WTC11 (cell line): ENCODE measurements at regions not wholly inside any gene's neighbourhood (a gene's known extent, or its start where the extent isn't known, plus 50 kb on each side); places are given as distances from the start of the nearest gene placed in this dataset.

Experiments used
- CREM ChIP-seq: sonication (generic); formaldehyde crosslinking; IDR thresholded peaks from 2 replicates; pipeline ENCODE4 v1.8.1; 2022; ENCODE audit warnings: mild to moderate bottlenecking, missing genetic modification reagents, moderate library complexity
- FOXP1 ChIP-seq: sonication (generic); formaldehyde crosslinking; IDR thresholded peaks from 2 replicates; pipeline ENCODE4 v1.8.0; 2022; ENCODE audit warnings: missing genetic modification reagents, mild to moderate bottlenecking, moderate library complexity, borderline replicate concordance
- NR1H2 ChIP-seq: sonication (generic); formaldehyde crosslinking; IDR thresholded peaks from 2 replicates; pipeline ENCODE4 v1.9.0; 2021; ENCODE audit warnings: mild to moderate bottlenecking, moderate library complexity, missing genetic modification reagents
- RORB ChIP-seq: fragments of 250-450 bp; sonication (Bioruptor Pico); IDR thresholded peaks from 2 replicates; pipeline ENCODE4 v1.9.0; 2021; ENCODE audit warnings: mild to moderate bottlenecking
- TF ChIP-seq, protein P1 (sequence below): sonication (generic); formaldehyde crosslinking; IDR thresholded peaks from 2 replicates; pipeline ENCODE4 v1.8.0; 2023; ENCODE audit warnings: missing genetic modification reagents, mild to moderate bottlenecking, borderline replicate concordance
- TF ChIP-seq, protein P2 (sequence below): sonication (generic); formaldehyde crosslinking; conservative IDR thresholded peaks from 2 replicates; pipeline ENCODE4 v1.8.1; 2023; ENCODE audit warnings: mild to moderate bottlenecking, low read depth, missing genetic modification reagents, moderate library complexity
- TF ChIP-seq, protein P3 (sequence below): fragments of 250-450 bp; sonication (Bioruptor Pico); IDR thresholded peaks from 2 replicates; pipeline ENCODE4 v1.9.0; 2021; ENCODE audit warnings: mild to moderate bottlenecking, borderline replicate concordance
- TF ChIP-seq, protein P4 (sequence below): sonication (generic); formaldehyde crosslinking; IDR thresholded peaks from 2 replicates; pipeline ENCODE4 v1.8.1; 2023; ENCODE audit warnings: mild to moderate bottlenecking, missing genetic modification reagents, moderate library complexity
- TF ChIP-seq, protein P5 (sequence below): fragments of 250-450 bp; sonication (Bioruptor Pico); IDR thresholded peaks from 2 replicates; pipeline ENCODE4 v2.1.2; 2022; ENCODE audit warnings: mild to moderate bottlenecking, moderate library complexity
- TF ChIP-seq, protein P6 (sequence below): fragments of 200-600 bp; IDR thresholded peaks from 2 replicates; pipeline ENCODE4 v1.8.0; 2022; ENCODE audit warnings: antibody characterized with exemption
- TF ChIP-seq, protein P7 (sequence below): sonication (generic); formaldehyde crosslinking; IDR thresholded peaks from 2 replicates; pipeline ENCODE4 v1.8.0; 2022; ENCODE audit warnings: mild to moderate bottlenecking, missing genetic modification reagents

DNA sequence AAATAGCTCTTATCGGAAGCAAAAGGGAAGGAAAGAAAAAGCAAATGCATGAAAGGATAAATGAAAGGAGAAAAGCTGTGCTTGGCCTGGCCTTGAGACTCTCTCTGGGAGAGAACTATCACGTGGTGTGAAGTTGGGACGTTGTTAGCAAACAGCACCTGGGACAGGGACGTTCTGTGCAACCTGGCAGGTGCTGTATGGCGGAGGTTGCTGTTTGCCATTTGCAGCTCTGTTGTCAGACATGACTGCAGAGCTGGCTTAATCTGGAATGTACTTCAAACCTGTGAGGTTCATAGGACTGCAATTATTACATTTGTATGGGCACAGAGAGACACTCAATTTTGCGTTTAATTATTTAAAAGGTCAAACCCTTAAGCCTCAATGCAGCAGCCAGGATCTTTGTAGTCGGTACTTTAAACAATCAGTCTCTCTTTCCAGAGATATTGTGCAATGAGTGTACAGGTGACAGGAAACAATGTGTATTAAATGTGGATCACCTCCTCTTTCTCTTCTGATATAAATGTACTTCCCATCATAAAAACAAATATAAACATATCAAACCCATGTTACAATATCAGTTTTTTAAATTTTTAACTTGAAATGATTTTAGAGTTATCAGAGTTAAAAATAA lies 800.5 kb upstream of the KCND2 start (continued):
- TF ChIP-seq, protein P1, sequence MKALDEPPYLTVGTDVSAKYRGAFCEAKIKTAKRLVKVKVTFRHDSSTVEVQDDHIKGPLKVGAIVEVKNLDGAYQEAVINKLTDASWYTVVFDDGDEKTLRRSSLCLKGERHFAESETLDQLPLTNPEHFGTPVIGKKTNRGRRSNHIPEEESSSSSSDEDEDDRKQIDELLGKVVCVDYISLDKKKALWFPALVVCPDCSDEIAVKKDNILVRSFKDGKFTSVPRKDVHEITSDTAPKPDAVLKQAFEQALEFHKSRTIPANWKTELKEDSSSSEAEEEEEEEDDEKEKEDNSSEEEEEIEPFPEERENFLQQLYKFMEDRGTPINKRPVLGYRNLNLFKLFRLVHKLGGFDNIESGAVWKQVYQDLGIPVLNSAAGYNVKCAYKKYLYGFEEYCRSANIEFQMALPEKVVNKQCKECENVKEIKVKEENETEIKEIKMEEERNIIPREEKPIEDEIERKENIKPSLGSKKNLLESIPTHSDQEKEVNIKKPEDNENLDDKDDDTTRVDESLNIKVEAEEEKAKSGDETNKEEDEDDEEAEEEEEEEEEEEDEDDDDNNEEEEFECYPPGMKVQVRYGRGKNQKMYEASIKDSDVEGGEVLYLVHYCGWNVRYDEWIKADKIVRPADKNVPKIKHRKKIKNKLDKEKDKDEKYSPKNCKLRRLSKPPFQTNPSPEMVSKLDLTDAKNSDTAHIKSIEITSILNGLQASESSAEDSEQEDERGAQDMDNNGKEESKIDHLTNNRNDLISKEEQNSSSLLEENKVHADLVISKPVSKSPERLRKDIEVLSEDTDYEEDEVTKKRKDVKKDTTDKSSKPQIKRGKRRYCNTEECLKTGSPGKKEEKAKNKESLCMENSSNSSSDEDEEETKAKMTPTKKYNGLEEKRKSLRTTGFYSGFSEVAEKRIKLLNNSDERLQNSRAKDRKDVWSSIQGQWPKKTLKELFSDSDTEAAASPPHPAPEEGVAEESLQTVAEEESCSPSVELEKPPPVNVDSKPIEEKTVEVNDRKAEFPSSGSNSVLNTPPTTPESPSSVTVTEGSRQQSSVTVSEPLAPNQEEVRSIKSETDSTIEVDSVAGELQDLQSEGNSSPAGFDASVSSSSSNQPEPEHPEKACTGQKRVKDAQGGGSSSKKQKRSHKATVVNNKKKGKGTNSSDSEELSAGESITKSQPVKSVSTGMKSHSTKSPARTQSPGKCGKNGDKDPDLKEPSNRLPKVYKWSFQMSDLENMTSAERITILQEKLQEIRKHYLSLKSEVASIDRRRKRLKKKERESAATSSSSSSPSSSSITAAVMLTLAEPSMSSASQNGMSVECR (CRISPR knock-in tag), result no peak
- TF ChIP-seq, protein P2, sequence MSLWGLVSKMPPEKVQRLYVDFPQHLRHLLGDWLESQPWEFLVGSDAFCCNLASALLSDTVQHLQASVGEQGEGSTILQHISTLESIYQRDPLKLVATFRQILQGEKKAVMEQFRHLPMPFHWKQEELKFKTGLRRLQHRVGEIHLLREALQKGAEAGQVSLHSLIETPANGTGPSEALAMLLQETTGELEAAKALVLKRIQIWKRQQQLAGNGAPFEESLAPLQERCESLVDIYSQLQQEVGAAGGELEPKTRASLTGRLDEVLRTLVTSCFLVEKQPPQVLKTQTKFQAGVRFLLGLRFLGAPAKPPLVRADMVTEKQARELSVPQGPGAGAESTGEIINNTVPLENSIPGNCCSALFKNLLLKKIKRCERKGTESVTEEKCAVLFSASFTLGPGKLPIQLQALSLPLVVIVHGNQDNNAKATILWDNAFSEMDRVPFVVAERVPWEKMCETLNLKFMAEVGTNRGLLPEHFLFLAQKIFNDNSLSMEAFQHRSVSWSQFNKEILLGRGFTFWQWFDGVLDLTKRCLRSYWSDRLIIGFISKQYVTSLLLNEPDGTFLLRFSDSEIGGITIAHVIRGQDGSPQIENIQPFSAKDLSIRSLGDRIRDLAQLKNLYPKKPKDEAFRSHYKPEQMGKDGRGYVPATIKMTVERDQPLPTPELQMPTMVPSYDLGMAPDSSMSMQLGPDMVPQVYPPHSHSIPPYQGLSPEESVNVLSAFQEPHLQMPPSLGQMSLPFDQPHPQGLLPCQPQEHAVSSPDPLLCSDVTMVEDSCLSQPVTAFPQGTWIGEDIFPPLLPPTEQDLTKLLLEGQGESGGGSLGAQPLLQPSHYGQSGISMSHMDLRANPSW (CRISPR knock-in tag), result no peak
- TF ChIP-seq, protein P3, sequence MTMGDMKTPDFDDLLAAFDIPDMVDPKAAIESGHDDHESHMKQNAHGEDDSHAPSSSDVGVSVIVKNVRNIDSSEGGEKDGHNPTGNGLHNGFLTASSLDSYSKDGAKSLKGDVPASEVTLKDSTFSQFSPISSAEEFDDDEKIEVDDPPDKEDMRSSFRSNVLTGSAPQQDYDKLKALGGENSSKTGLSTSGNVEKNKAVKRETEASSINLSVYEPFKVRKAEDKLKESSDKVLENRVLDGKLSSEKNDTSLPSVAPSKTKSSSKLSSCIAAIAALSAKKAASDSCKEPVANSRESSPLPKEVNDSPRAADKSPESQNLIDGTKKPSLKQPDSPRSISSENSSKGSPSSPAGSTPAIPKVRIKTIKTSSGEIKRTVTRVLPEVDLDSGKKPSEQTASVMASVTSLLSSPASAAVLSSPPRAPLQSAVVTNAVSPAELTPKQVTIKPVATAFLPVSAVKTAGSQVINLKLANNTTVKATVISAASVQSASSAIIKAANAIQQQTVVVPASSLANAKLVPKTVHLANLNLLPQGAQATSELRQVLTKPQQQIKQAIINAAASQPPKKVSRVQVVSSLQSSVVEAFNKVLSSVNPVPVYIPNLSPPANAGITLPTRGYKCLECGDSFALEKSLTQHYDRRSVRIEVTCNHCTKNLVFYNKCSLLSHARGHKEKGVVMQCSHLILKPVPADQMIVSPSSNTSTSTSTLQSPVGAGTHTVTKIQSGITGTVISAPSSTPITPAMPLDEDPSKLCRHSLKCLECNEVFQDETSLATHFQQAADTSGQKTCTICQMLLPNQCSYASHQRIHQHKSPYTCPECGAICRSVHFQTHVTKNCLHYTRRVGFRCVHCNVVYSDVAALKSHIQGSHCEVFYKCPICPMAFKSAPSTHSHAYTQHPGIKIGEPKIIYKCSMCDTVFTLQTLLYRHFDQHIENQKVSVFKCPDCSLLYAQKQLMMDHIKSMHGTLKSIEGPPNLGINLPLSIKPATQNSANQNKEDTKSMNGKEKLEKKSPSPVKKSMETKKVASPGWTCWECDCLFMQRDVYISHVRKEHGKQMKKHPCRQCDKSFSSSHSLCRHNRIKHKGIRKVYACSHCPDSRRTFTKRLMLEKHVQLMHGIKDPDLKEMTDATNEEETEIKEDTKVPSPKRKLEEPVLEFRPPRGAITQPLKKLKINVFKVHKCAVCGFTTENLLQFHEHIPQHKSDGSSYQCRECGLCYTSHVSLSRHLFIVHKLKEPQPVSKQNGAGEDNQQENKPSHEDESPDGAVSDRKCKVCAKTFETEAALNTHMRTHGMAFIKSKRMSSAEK, result no peak
- TF ChIP-seq, protein P4, sequence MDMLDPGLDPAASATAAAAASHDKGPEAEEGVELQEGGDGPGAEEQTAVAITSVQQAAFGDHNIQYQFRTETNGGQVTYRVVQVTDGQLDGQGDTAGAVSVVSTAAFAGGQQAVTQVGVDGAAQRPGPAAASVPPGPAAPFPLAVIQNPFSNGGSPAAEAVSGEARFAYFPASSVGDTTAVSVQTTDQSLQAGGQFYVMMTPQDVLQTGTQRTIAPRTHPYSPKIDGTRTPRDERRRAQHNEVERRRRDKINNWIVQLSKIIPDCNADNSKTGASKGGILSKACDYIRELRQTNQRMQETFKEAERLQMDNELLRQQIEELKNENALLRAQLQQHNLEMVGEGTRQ (CRISPR knock-in tag), result peak; percentile 63
- no peak for TF ChIP-seq NR1H2 (CRISPR knock-in tag)
- no peak for TF ChIP-seq CREM (CRISPR knock-in tag)
- TF ChIP-seq, protein P5, sequence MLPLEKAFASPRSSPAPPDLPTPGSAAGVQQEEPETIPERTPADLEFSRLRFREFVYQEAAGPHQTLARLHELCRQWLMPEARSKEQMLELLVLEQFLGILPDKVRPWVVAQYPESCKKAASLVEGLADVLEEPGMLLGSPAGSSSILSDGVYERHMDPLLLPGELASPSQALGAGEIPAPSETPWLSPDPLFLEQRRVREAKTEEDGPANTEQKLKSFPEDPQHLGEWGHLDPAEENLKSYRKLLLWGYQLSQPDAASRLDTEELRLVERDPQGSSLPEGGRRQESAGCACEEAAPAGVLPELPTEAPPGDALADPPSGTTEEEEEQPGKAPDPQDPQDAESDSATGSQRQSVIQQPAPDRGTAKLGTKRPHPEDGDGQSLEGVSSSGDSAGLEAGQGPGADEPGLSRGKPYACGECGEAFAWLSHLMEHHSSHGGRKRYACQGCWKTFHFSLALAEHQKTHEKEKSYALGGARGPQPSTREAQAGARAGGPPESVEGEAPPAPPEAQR (CRISPR knock-in tag), result no peak
- TF ChIP-seq, protein P6, sequence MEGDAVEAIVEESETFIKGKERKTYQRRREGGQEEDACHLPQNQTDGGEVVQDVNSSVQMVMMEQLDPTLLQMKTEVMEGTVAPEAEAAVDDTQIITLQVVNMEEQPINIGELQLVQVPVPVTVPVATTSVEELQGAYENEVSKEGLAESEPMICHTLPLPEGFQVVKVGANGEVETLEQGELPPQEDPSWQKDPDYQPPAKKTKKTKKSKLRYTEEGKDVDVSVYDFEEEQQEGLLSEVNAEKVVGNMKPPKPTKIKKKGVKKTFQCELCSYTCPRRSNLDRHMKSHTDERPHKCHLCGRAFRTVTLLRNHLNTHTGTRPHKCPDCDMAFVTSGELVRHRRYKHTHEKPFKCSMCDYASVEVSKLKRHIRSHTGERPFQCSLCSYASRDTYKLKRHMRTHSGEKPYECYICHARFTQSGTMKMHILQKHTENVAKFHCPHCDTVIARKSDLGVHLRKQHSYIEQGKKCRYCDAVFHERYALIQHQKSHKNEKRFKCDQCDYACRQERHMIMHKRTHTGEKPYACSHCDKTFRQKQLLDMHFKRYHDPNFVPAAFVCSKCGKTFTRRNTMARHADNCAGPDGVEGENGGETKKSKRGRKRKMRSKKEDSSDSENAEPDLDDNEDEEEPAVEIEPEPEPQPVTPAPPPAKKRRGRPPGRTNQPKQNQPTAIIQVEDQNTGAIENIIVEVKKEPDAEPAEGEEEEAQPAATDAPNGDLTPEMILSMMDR, result no peak
- TF ChIP-seq FOXP1 (CRISPR knock-in tag), result no peak
- TF ChIP-seq, protein P7, sequence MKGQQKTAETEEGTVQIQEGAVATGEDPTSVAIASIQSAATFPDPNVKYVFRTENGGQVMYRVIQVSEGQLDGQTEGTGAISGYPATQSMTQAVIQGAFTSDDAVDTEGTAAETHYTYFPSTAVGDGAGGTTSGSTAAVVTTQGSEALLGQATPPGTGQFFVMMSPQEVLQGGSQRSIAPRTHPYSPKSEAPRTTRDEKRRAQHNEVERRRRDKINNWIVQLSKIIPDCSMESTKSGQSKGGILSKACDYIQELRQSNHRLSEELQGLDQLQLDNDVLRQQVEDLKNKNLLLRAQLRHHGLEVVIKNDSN (CRISPR knock-in tag), result peak; percentile 49; the same call in 1 of the 2 replicates
- no peak for TF ChIP-seq RORB (CRISPR knock-in tag)
